IPS-11a (cell line): ENCODE measurements at regions not wholly inside any gene's neighbourhood (a gene's known extent, or its start where the extent isn't known, plus 50 kb on each side); places are given as distances from the start of the nearest gene placed in this dataset.

ENCODE experiments used
- H3K4me3 ChIP-seq: one replicate; pipeline ENCODE4 v1.5.1; 2013; ENCODE audit warnings: low read depth, low read length, control low read depth

- H3K4me3 ChIP-seq: no peak overlapping the region
These were observed 52.9 kb upstream of the BHLHE23 start for GRCh38 chr20:63059684-63060056.

- no peak overlapping the region for H3K4me3 ChIP-seq
These were observed 52.1 kb upstream of the BHLHE23 start for GRCh38 chr20:63058696-63059335.

GRCh38 chr20:63057171-63058117 is 50.7 kb upstream of the BHLHE23 start:
- no peak overlapping the region for H3K4me3 ChIP-seq

GRCh38 chr20:63056236-63057170 is 49.7 kb upstream of the BHLHE23 start:
- no peak overlapping the region for H3K4me3 ChIP-seq
